ENCODE measurements at regions not wholly inside any gene's neighbourhood (a gene's known extent, or its start where the extent isn't known, plus 50 kb on each side); places are given as distances from the start of the nearest gene placed in this dataset.

- Mint-ChIP-seq H3K27me3 (peaks cover 10% of the 10 kb centered on the region), H3K9me3 (no peaks in the 10 kb centered on the region), H3K36me3 (no peaks in the 10 kb centered on the region), H3K4me3 (no peak overlapping the region), H3K27ac (no peak overlapping the region), H3K4me1 (peaks cover under 1% of the 10 kb centered on the region)
- no peak for DNase-seq
- CTCF ChIA-PET, result no interaction called here
Observed at GRCh38 chr7:445563-446288, 73.9 kb downstream of the PDGFA start.

GRCh38 chr7:446289-446935 lies 73.2 kb downstream of the PDGFA start:
- peaks cover 17% of the 10 kb centered on the region for H3K27me3 Mint-ChIP-seq
- no peak overlapping the region for H3K27ac Mint-ChIP-seq
- no peak overlapping the region for H3K4me3 Mint-ChIP-seq
- peaks cover 7% of the 10 kb centered on the region for H3K4me1 Mint-ChIP-seq
- H3K9me3 Mint-ChIP-seq, result no peaks in the 10 kb centered on the region
- H3K36me3 Mint-ChIP-seq, result no peaks in the 10 kb centered on the region
- CTCF ChIA-PET, result no interaction called here
- no peak for DNase-seq
